DOHH2 (cell line): ENCODE measurements at regions not wholly inside any gene's neighbourhood (a gene's known extent, or its start where the extent isn't known, plus 50 kb on each side); places are given as distances from the start of the nearest gene placed in this dataset.
"Not testable (repeated sequence)": the region's sequence is repeated elsewhere in the genome, so short reads cannot be mapped to it uniquely, and the experiment has no call there.

Experiments used
- H3F3A ChIP-seq: fragments of 200-600 bp; sonication (generic), shearing (Covaris generic); 2 replicates; pipeline ENCODE4 v1.6.0; 2016; ENCODE audit warnings: antibody characterized with exemption, mild to moderate bottlenecking; ENCODE audit not compliant: control insufficient read depth, insufficient read depth
- H3K27ac ChIP-seq: fragments of 200-600 bp; sonication (generic); 2 replicates; pipeline ENCODE4 v1.5.1; 2014; ENCODE audit warnings: low read depth, mild to moderate bottlenecking, low read length, moderate library complexity
- H3K27me3 ChIP-seq: fragments of 200-600 bp; sonication (generic); 2 replicates; pipeline ENCODE4 v1.6.1; 2014; ENCODE audit warnings: mild to moderate bottlenecking, low read length, mixed read lengths; ENCODE audit not compliant: control insufficient read depth
- H3K36me3 ChIP-seq: fragments of 200-600 bp; sonication (generic); 2 replicates; pipeline ENCODE4 v1.6.1; 2014; ENCODE audit warnings: mild to moderate bottlenecking, low read length, moderate library complexity, mixed read lengths; ENCODE audit not compliant: control insufficient read depth
- H3K4me1 ChIP-seq: fragments of 200-600 bp; sonication (generic); 2 replicates; pipeline ENCODE4 v1.6.1; 2014; ENCODE audit warnings: mild to moderate bottlenecking, low read length, mixed read lengths; ENCODE audit not compliant: control insufficient read depth
- H3K4me2 ChIP-seq: fragments of 200-600 bp; sonication (generic); 2 replicates; pipeline ENCODE4 v1.6.0; 2014; ENCODE audit warnings: mild to moderate bottlenecking, low read length, moderate library complexity
- H3K4me3 ChIP-seq: fragments of 200-600 bp; sonication (generic); 2 replicates; pipeline ENCODE4 v1.5.1; 2014; ENCODE audit warnings: mild to moderate bottlenecking, low read length, mixed read lengths
- H3K79me2 ChIP-seq: fragments of 200-600 bp; sonication (generic); 2 replicates; pipeline ENCODE4 v1.6.1; 2014; ENCODE audit warnings: mild to moderate bottlenecking, low read length, mixed read lengths; ENCODE audit not compliant: control insufficient read depth
- H3K9me2 ChIP-seq: fragments of 200-600 bp; sonication (generic); replicated peaks from 2 replicates; pipeline ENCODE4 v1.6.1; 2014; ENCODE audit warnings: mild to moderate bottlenecking, low read length, mixed read lengths; ENCODE audit not compliant: control insufficient read depth
- H3K9me3 ChIP-seq: fragments of 200-600 bp; sonication (generic); 2 replicates; pipeline ENCODE4 v1.6.1; 2014; ENCODE audit warnings: antibody characterized with exemption, low read length, mixed read lengths; ENCODE audit not compliant: control insufficient read depth, insufficient read depth
- H4K20me1 ChIP-seq: fragments of 200-600 bp; sonication (generic); 2 replicates; pipeline ENCODE4 v1.6.0; 2014; ENCODE audit warnings: low read depth, mild to moderate bottlenecking, antibody characterized with exemption, low read length, moderate library complexity; ENCODE audit not compliant: control insufficient read depth, insufficient read depth
- CTCF ChIP-seq: fragments of 200-600 bp; sonication (generic); IDR thresholded peaks from one replicate; pipeline ENCODE4 v1.5.1; 2014; ENCODE audit warnings: antibody characterized with exemption, mild to moderate bottlenecking, low read depth, low read length; ENCODE audit not compliant: poor library complexity, severe bottlenecking
- EZH2phosphoT487 ChIP-seq: fragments of 200-600 bp; sonication (generic); IDR thresholded peaks from 2 replicates; pipeline ENCODE4 v1.6.1; 2017; ENCODE audit warnings: borderline replicate concordance, mild to moderate bottlenecking, antibody characterized with exemption, low read length, moderate library complexity, mixed read lengths

GRCh38 chr2:187775196-187775595, 221.0 kb upstream of the TFPI start:
- Histone ChIP-seq H3K4me3 (no peak overlapping the region), H4K20me1 (no peaks in the 10 kb centered on the region), H3K79me2 (no peaks in the 10 kb centered on the region), H3K36me3 (no peaks in the 10 kb centered on the region), H3K27me3 (no peaks in the 10 kb centered on the region), H3K4me1 (no peaks in the 10 kb centered on the region), H3K9me3 (no peaks in the 10 kb centered on the region), H3F3A (no peaks in the 10 kb centered on the region), H3K9me2 (no peaks in the 10 kb centered on the region), H3K4me2 (no peak overlapping the region), H3K27ac (no peak overlapping the region)
- TF ChIP-seq EZH2phosphoT487: no peak
- TF ChIP-seq CTCF: no peak

GRCh38 chr2:187775651-187776050, 221.4 kb upstream of the TFPI start:
- Histone ChIP-seq H3K27ac (no peak overlapping the region), H3K4me3 (no peak overlapping the region), H3K36me3 (no peaks in the 10 kb centered on the region), H3F3A (no peaks in the 10 kb centered on the region), H3K9me2 (no peaks in the 10 kb centered on the region), H3K4me1 (no peaks in the 10 kb centered on the region), H3K27me3 (no peaks in the 10 kb centered on the region), H3K79me2 (no peaks in the 10 kb centered on the region), H4K20me1 (no peaks in the 10 kb centered on the region), H3K4me2 (no peak overlapping the region), H3K9me3 (no peaks in the 10 kb centered on the region)
- no peak for TF ChIP-seq EZH2phosphoT487
- TF ChIP-seq CTCF: no peak

GRCh38 chr2:187782301-187782700, 228.1 kb upstream of the TFPI start:
- H3K9me2 ChIP-seq: no peaks in the 10 kb centered on the region
- H3K4me1 ChIP-seq: no peaks in the 10 kb centered on the region
- TF ChIP-seq EZH2phosphoT487: no peak
- TF ChIP-seq CTCF: no peak
- no peak overlapping the region for H3K4me3 ChIP-seq
- H3K4me2 ChIP-seq: no peak overlapping the region
- H4K20me1 ChIP-seq: no peaks in the 10 kb centered on the region
- H3K79me2 ChIP-seq: no peaks in the 10 kb centered on the region
- H3K9me3 ChIP-seq: no peaks in the 10 kb centered on the region
- no peaks in the 10 kb centered on the region for H3K27me3 ChIP-seq
- no peaks in the 10 kb centered on the region for H3K36me3 ChIP-seq
- no peaks in the 10 kb centered on the region for H3F3A ChIP-seq
- H3K27ac ChIP-seq: no peak overlapping the region

DNA sequence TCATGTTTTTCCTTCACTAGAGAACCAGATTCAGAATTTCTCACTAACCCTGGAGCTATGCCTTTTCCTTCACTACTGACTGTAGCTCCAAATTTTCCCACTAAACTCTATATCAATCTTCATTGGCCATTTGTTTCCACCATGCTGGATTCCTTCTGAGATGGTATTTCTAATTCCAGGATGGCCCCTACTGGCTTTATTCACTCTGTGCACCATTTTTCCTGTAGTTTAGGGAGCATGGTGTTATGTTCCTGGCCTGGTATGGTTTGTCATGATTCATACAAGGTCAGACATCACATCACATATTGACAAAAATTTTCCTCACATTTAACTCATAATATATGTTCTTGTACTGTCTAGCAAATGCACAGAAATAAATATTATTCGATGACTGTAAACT, 229.2 kb upstream of the TFPI start:
- no peaks in the 10 kb centered on the region for H3K79me2 ChIP-seq
- H3K9me3 ChIP-seq: no peaks in the 10 kb centered on the region
- no peaks in the 10 kb centered on the region for H3K36me3 ChIP-seq
- H3K27me3 ChIP-seq: no peaks in the 10 kb centered on the region
- H3K4me3 ChIP-seq: no peak overlapping the region
- no peaks in the 10 kb centered on the region for H3F3A ChIP-seq
- no peak overlapping the region for H3K27ac ChIP-seq
- no peaks in the 10 kb centered on the region for H3K4me1 ChIP-seq
- H4K20me1 ChIP-seq: no peaks in the 10 kb centered on the region
- TF ChIP-seq CTCF (no peak), EZH2phosphoT487 (no peak)
- no peak overlapping the region for H3K4me2 ChIP-seq
- H3K9me2 ChIP-seq: no peaks in the 10 kb centered on the region

GRCh38 chr2:187784138-187784537, 229.9 kb upstream of the TFPI start:
- not testable (repeated sequence) for H3K9me2 ChIP-seq, H3K79me2 ChIP-seq, H3K4me1 ChIP-seq, H3K4me3 ChIP-seq, H3F3A ChIP-seq, H3K27me3 ChIP-seq, H3K36me3 ChIP-seq, H4K20me1 ChIP-seq, H3K9me3 ChIP-seq, H3K27ac ChIP-seq, H3K4me2 ChIP-seq
